K562 (cell line): ENCODE measurements at regions not wholly inside any gene's neighbourhood (a gene's known extent, or its start where the extent isn't known, plus 50 kb on each side); places are given as distances from the start of the nearest gene placed in this dataset.

Experiments used
- ATAC-seq: fragments of 200-7000 bp; cut with Tn5 transposase; 3 replicates; pipeline ENCODE4 v1.9.1; 2020; ENCODE audit warnings: moderate library complexity
- BruUV-seq: library from RNA; stranded (reverse); fragments of 400-500 nt; replicated peaks from 2 replicates; lab custom pipeline; 2021; lab: Mats Ljungman, UMichigan
- CTCF ChIA-PET: fragments of 300-600 bp; formaldehyde crosslinking; extraction: SDS; loops from one replicate; lab custom pipeline; 2021; ENCODE audit warnings: low intra/inter-chr PET ratio; lab: Yijun Ruan, JAX
- POLR2A ChIA-PET: fragments of 300-600, 350-650 bp; sonication (Branson Sonifier 250); formaldehyde crosslinking; extraction: SDS; loops from one replicate; lab custom pipeline; 2021; ENCODE audit warnings: antibody characterized with exemption, inconsistent platforms; lab: Yijun Ruan, JAX
- DNase-seq, 4 experiments: peaks; one replicate each; pipeline versions ENCODE4 v3.0.0 to v3.0.0-alpha.2; 2011 to 2018; ENCODE audit warnings: low spot score in 3 of 4, mixed read lengths in 3 of 4; ENCODE audit errors: extremely low read depth in 1 of 4
- FAIRE-seq: peaks from 2 replicates; lab custom pipeline; 2011; peaks lifted over from hg19 to GRCh38; lab: Jason Lieb, UNC
- H2AFZ ChIP-seq: 2 replicates; pipeline ENCODE4 v1.6.0; 2011; ENCODE audit warnings: low read depth, low read length, control low read depth, inconsistent platforms
- H3K27ac ChIP-seq: fragments of 200-600 bp; 3 replicates; pipeline ENCODE4 v1.8.0; 2011; ENCODE audit warnings: low read depth, mild to moderate bottlenecking, control low read depth, inconsistent platforms, low read length, moderate library complexity, mixed read lengths; ENCODE audit errors: extremely low read depth
- H3K27me3 ChIP-seq, 2 experiments: fragments of 300-600 bp in 1 of 2; 2 replicates in 1 of 2; 3 replicates in 1 of 2; pipeline versions ENCODE4 v1.6.0 to v1.8.0; 2011; ENCODE audit warnings: inconsistent platforms in 2 of 2, low read length in 2 of 2, mild to moderate bottlenecking in 1 of 2, mixed read lengths in 1 of 2, moderate library complexity in 1 of 2; ENCODE audit not compliant: control insufficient read depth in 2 of 2, insufficient read depth in 2 of 2
- H3K36me3 ChIP-seq: fragments of 300-600 bp; 3 replicates; pipeline ENCODE4 v1.8.0; 2011; ENCODE audit warnings: mild to moderate bottlenecking, low read length, inconsistent platforms; ENCODE audit not compliant: control insufficient read depth, insufficient read depth
- H3K4me1 ChIP-seq, 2 experiments: fragments of 200-600 bp in 1 of 2; replicated peaks in 1 of 2; 2 replicates in 1 of 2; 3 replicates in 1 of 2; pipeline versions ENCODE4 v1.5.1 to v1.8.0; 2011; ENCODE audit warnings: inconsistent platforms in 2 of 2, low read length in 2 of 2, mild to moderate bottlenecking in 1 of 2, mixed read lengths in 1 of 2, moderate library complexity in 1 of 2; ENCODE audit not compliant: control insufficient read depth in 2 of 2, insufficient read depth in 2 of 2
- H3K4me2 ChIP-seq: 2 replicates; pipeline ENCODE4 v1.6.1; 2011; ENCODE audit warnings: low read length, control low read depth, inconsistent platforms, mixed read lengths; ENCODE audit not compliant: insufficient read depth
- H3K4me3 ChIP-seq: fragments of 200-600 bp; sonication (generic), shearing (Covaris generic); 2 replicates; pipeline ENCODE4 v1.5.1; 2016; ENCODE audit warnings: control low read depth, inconsistent platforms
- H3K79me2 ChIP-seq: fragments of 200-600 bp; 3 replicates; pipeline ENCODE4 v1.8.0; 2011; ENCODE audit warnings: low read length, inconsistent platforms; ENCODE audit not compliant: control insufficient read depth, insufficient read depth
- H3K9ac ChIP-seq, 2 experiments: 2 replicates each; pipeline versions ENCODE4 v1.6.0 to v1.6.1; 2011; ENCODE audit warnings: low read depth in 2 of 2, low read length in 2 of 2, control low read depth in 1 of 2, inconsistent platforms in 1 of 2, mild to moderate bottlenecking in 1 of 2, mixed read lengths in 1 of 2; ENCODE audit not compliant: insufficient read depth in 1 of 2
- H3K9me1 ChIP-seq: one replicate; pipeline ENCODE4 v1.6.0; 2011; ENCODE audit warnings: inconsistent platforms, mild to moderate bottlenecking, low read length, moderate library complexity; ENCODE audit not compliant: control insufficient read depth, insufficient read depth
- H3K9me3 ChIP-seq: replicated peaks from 2 replicates; pipeline ENCODE4 v1.5.1; 2011; ENCODE audit warnings: low read depth, low read length, inconsistent platforms; ENCODE audit not compliant: control insufficient read depth, insufficient read depth
- H4K20me1 ChIP-seq: replicated peaks from 2 replicates; pipeline ENCODE4 v1.6.1; 2011; ENCODE audit warnings: low read length, inconsistent platforms, mixed read lengths; ENCODE audit not compliant: control insufficient read depth, insufficient read depth
- CTCFL ChIP-seq: IDR thresholded peaks from 2 replicates; pipeline ENCODE4 v1.6.1; 2011; ENCODE audit warnings: borderline replicate concordance, low read depth, mild to moderate bottlenecking, moderate library complexity, low read length; ENCODE audit not compliant: insufficient read depth, poor library complexity, severe bottlenecking
- DACH1 ChIP-seq: fragments of 450-650 bp; IDR thresholded peaks from 2 replicates; pipeline ENCODE4 v1.6.1; 2018; ENCODE audit not compliant: partially characterized antibody
- ETV6 ChIP-seq, 3 experiments: fragments of 150-350 bp in 1 of 3; sonication (generic) in 1 of 3; formaldehyde crosslinking in 1 of 3; IDR thresholded peaks; 2 replicates each; pipeline versions ENCODE4 v1.6.1 to v1.8.0; 2014 to 2022; ENCODE audit warnings: borderline replicate concordance in 2 of 3, low read depth in 2 of 3, antibody characterized with exemption in 1 of 3, low read length in 1 of 3, mild to moderate bottlenecking in 1 of 3, missing genetic modification reagents in 1 of 3
- FOXJ3 ChIP-seq: sonication (generic); formaldehyde crosslinking; IDR thresholded peaks from 2 replicates; pipeline ENCODE4 v1.4.0; 2020; ENCODE audit warnings: mild to moderate bottlenecking, missing genetic modification reagents
- HINFP ChIP-seq: fragments of 450-650 bp; conservative IDR thresholded peaks from 2 replicates; pipeline ENCODE4 v1.6.1; 2016; ENCODE audit warnings: missing genetic modification characterization, low read depth, mild to moderate bottlenecking, control low read depth, missing compliant biosample characterization
- HNRNPH1 ChIP-seq: fragments of 200-400 bp; formaldehyde crosslinking; optimal IDR thresholded peaks from 2 replicates; pipeline ENCODE3; 2017; ENCODE audit warnings: low read depth, mild to moderate bottlenecking, low read length, moderate library complexity
- MAZ ChIP-seq, 2 experiments: fragments of 450-650 bp in 1 of 2; sonication (generic) in 1 of 2; formaldehyde crosslinking; IDR thresholded peaks in 1 of 2; conservative IDR thresholded peaks in 1 of 2; 2 replicates each; pipeline versions ENCODE4 v1.4.0 to v1.5.0; 2020; ENCODE audit warnings: mild to moderate bottlenecking in 1 of 2, missing genetic modification reagents in 1 of 2
- MCM2 ChIP-seq: fragments of 450-650 bp; IDR thresholded peaks from 2 replicates; pipeline ENCODE4 v1.6.1; 2017; ENCODE audit warnings: low read depth, mild to moderate bottlenecking
- MCM3 ChIP-seq: fragments of 450-650 bp; IDR thresholded peaks from 2 replicates; pipeline ENCODE4 v1.6.1; 2016
- PBX2 ChIP-seq, 2 experiments: IDR thresholded peaks in 1 of 2; conservative IDR thresholded peaks in 1 of 2; 2 replicates each; pipeline ENCODE4 v1.6.1; 2016; ENCODE audit warnings: low read depth in 2 of 2, mild to moderate bottlenecking in 1 of 2, missing compliant biosample characterization in 1 of 2, missing genetic modification characterization in 1 of 2, moderate library complexity in 1 of 2
- PRPF4 ChIP-seq: fragments of 200-400 bp; formaldehyde crosslinking; IDR thresholded peaks from one replicate; pipeline ENCODE4 v1.6.1; 2017; ENCODE audit warnings: low read length, low read depth, mild to moderate bottlenecking; ENCODE audit not compliant: insufficient read depth, poor library complexity, severe bottlenecking
- STAT5B ChIP-seq: fragments of 250-450 bp; sonication (Bioruptor Pico); IDR thresholded peaks from 2 replicates; pipeline ENCODE4 v1.8.0; 2021; ENCODE audit warnings: mild to moderate bottlenecking, inconsistent platforms
- ZNF311 ChIP-seq: fragments of 250-450 bp; sonication (Bioruptor Pico); IDR thresholded peaks from 2 replicates; pipeline ENCODE4 v1.4.0; 2020; ENCODE audit warnings: mild to moderate bottlenecking, moderate library complexity
- ZNF584 ChIP-seq: fragments of 200-800 bp; sonication (Bioruptor generic); IDR thresholded peaks from 2 replicates; pipeline ENCODE4 v1.6.1; 2016; ENCODE audit warnings: low read depth, mild to moderate bottlenecking, missing genetic modification characterization, missing compliant biosample characterization
- ZNF696 ChIP-seq: fragments of 250-450 bp; sonication (Bioruptor Pico); conservative IDR thresholded peaks from 2 replicates; pipeline ENCODE4 v1.4.0; 2020; ENCODE audit warnings: mild to moderate bottlenecking, moderate library complexity
- WGBS: fragments of 100-300 bp; shearing (Covaris generic); methylation state at CpG from one replicate; pipeline ENCODE4 v1.1.6; 2016; ENCODE audit warnings: low coverage, mixed read lengths; ENCODE audit not compliant: insufficient coverage; ENCODE audit errors: missing lambda C conversion rate; 5-methylcytosine and 5-hydroxymethylcytosine counted together
- in situ Hi-C: fragments of 300-500 bp; cut with MboI; formaldehyde crosslinking; loops from 4 replicates; pipeline ENCODE4 v1.15.0; 2018; ENCODE audit warnings: inconsistent platforms, mixed read lengths
- intact Hi-C: fragments of 100-400 bp; cut with micrococcal nuclease; formaldehyde crosslinking; loops from 2 replicates; pipeline ENCODE4 v1.14.2; 2022

DNA sequence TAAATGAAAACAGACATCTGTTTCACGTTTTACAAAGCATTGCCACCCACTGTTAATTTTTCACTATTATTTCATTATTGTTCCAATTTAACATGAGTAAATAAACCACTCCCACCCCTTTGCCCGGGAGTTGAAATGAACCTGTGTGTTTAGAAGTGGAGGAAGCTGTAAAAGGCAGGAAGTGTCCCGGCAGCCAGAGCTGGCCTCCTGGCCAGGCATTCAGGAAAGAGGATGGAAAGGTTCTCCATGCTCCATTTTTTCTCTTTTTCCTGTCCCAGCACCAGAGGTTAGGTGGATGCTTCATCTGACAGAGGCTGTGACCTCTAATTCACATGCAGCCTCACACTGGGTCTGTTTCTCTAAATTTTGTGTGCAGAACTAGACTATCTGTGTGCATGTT, 55.5 kb upstream of the LNX1 start:
- 0% methylated on average over 3 of the region's 3 CpGs for WGBS
- BruUV-seq, result no TSS peak
- no peak overlapping the region for H3K27ac ChIP-seq
- H3K27me3 ChIP-seq, result peaks cover 4 to 8% of the 10 kb centered on the region in 2 experiments; a peak in 2 of 5 replicates
- H3K9me3 ChIP-seq, result no peaks in the 10 kb centered on the region
- ChIA-PET POLR2A (no interaction called here), CTCF (no interaction called here)
- H3K79me2 ChIP-seq, result no peaks in the 10 kb centered on the region
- H3K9me1 ChIP-seq, result no peaks in the 10 kb centered on the region
- no peaks in the 10 kb centered on the region for H3K36me3 ChIP-seq
- in situ Hi-C loops, result no loop called here
- H3K4me1 ChIP-seq, result no peaks in the 10 kb centered on the region; a peak in 1 of 5 replicates
- ATAC-seq (no peak), FAIRE-seq (no peak), DNase-seq (no peak)
- no peak overlapping the region for H3K4me3 ChIP-seq
- no peak overlapping the region for H2AFZ ChIP-seq
- intact Hi-C loops, result no loop called here
- no peak overlapping the region for H3K4me2 ChIP-seq
- H4K20me1 ChIP-seq, result no peaks in the 10 kb centered on the region
- no peak overlapping the region for H3K9ac ChIP-seq
- TF ChIP-seq ZNF584 (CRISPR knock-in tag) (no peak), PRPF4 (no peak), ZNF311 (CRISPR knock-in tag) (no peak), ZNF696 (CRISPR knock-in tag) (no peak), ETV6 (IDR thresholded peaks at IDR 0.05; ENCODE audit: borderline replicate concordance in 1 of 2, low read depth in 2 of 2, low read length in 1 of 2) (no peak), ETV6 (CRISPR knock-in tag; IDR thresholded peaks at IDR 0.05; ENCODE audit: borderline replicate concordance) (no peak), PBX2 (CRISPR knock-in tag; IDR thresholded peaks at IDR 0.05; ENCODE audit: low read depth) (no peak), PBX2 (tag; conservative IDR thresholded peaks at IDR 0.05; ENCODE audit: low read depth) (no peak), CTCFL (no peak), FOXJ3 (CRISPR knock-in tag) (no peak), DACH1 (no peak), HNRNPH1 (no peak), STAT5B (CRISPR knock-in tag) (no peak), MAZ (CRISPR knock-in tag; conservative IDR thresholded peaks at IDR 0.05 in 1 of 2, IDR thresholded peaks at IDR 0.05 in 1 of 2) (no peak), MCM3 (no peak), MCM2 (no peak), HINFP (tag) (no peak)
